Vagina (tissue), 2 donors: ENCODE measurements at regions not wholly inside any gene's neighbourhood (a gene's known extent, or its start where the extent isn't known, plus 50 kb on each side); places are given as distances from the start of the nearest gene placed in this dataset.

Experiments
- DNase-seq, 2 donors: peaks; one replicate each; pipeline ENCODE4 v3.0.0-alpha.2; 2017; ENCODE audit errors: extremely low spot score in 2 of 2
- H3K27ac ChIP-seq: fragments of 200-600 bp; sonication (generic); one replicate; pipeline ENCODE4 v1.5.1; 2019
- H3K27me3 ChIP-seq: fragments of 200-600 bp; sonication (generic); one replicate; pipeline ENCODE4 v1.5.1; 2019
- H3K36me3 ChIP-seq, 2 donors: fragments of 200-600 bp; sonication (generic); one replicate each; pipeline ENCODE4 v1.5.1; 2017 to 2019
- H3K4me1 ChIP-seq: fragments of 200-600 bp; sonication (generic); one replicate; pipeline ENCODE4 v1.5.1; 2019
- H3K4me3 ChIP-seq, 2 donors: fragments of 200-600 bp; sonication (generic); 1 replicate in 1 of 2; 2 replicates in 1 of 2; pipeline ENCODE4 v1.5.1; 2016 to 2019
- H3K9me3 ChIP-seq: fragments of 200-600 bp; sonication (generic); one replicate; pipeline ENCODE4 v1.5.1; 2019
- POLR2A ChIP-seq, 2 donors: fragments of 450-650 bp; IDR thresholded peaks; one replicate each; pipeline ENCODE4 v1.6.1; 2017; ENCODE audit warnings: antibody characterized with exemption in 2 of 2, mild to moderate bottlenecking in 2 of 2, moderate library complexity in 2 of 2
- POLR2AphosphoS5 ChIP-seq, 2 donors: sonication (generic); formaldehyde crosslinking; IDR thresholded peaks; one replicate each; pipeline ENCODE4 v1.9.0; 2017; ENCODE audit warnings: antibody characterized with exemption in 2 of 2, mild to moderate bottlenecking in 2 of 2, low read depth in 1 of 2; ENCODE audit not compliant: insufficient read depth in 1 of 2
- intact Hi-C: fragments of 100-400 bp; cut with DNase I; formaldehyde crosslinking; loops from one replicate; pipeline ENCODE4 v1.15.1; 2023
- TF ChIP-seq, protein P1 (sequence below), 3 experiments: fragments of 450-650 bp in 2 of 3; fragments of 200-600 bp in 1 of 3; sonication (generic) in 1 of 3; IDR thresholded peaks; one replicate each; pipeline ENCODE4 v1.5.1; 2017 to 2019; ENCODE audit warnings: antibody characterized with exemption in 3 of 3, mild to moderate bottlenecking in 2 of 3, moderate library complexity in 2 of 3

DNA sequence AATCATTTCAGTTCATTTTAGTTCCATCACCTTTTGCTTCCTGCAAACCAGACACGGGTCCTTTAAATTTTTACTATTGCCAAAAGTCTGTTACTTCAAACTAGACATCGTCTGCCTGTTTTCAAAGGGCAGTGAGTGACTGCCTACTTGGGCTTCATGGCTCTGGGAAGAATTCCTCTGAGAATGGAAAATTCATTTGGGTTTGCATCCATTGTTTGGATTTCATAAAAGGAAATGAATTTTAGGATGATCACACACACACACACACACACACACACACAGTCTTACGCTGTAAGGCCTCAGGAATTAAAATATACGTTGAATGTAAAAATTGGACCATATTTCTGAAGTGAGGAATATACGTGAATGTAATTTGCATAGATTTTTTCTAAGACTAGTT is 1584.3 kb upstream of the ACVR2A start:
- DNase-seq, result no peak
- TF ChIP-seq POLR2A (IDR thresholded peaks at IDR 0.05), result no peak
- no peak for TF ChIP-seq POLR2AphosphoS5 (IDR thresholded peaks at IDR 0.05; ENCODE audit: insufficient read depth in 1 of 2, low read depth in 1 of 2)
- TF ChIP-seq, protein P1, sequence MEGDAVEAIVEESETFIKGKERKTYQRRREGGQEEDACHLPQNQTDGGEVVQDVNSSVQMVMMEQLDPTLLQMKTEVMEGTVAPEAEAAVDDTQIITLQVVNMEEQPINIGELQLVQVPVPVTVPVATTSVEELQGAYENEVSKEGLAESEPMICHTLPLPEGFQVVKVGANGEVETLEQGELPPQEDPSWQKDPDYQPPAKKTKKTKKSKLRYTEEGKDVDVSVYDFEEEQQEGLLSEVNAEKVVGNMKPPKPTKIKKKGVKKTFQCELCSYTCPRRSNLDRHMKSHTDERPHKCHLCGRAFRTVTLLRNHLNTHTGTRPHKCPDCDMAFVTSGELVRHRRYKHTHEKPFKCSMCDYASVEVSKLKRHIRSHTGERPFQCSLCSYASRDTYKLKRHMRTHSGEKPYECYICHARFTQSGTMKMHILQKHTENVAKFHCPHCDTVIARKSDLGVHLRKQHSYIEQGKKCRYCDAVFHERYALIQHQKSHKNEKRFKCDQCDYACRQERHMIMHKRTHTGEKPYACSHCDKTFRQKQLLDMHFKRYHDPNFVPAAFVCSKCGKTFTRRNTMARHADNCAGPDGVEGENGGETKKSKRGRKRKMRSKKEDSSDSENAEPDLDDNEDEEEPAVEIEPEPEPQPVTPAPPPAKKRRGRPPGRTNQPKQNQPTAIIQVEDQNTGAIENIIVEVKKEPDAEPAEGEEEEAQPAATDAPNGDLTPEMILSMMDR (IDR thresholded peaks at IDR 0.05), result no peak
- H3K27ac ChIP-seq, result no peak overlapping the region
- H3K36me3 ChIP-seq, result no peaks in the 10 kb centered on the region
- H3K4me3 ChIP-seq, result no peak overlapping the region
- H3K9me3 ChIP-seq, result no peaks in the 10 kb centered on the region
- no peaks in the 10 kb centered on the region for H3K27me3 ChIP-seq
- intact Hi-C loops, result no loop called here
- no peaks in the 10 kb centered on the region for H3K4me1 ChIP-seq

DNA sequence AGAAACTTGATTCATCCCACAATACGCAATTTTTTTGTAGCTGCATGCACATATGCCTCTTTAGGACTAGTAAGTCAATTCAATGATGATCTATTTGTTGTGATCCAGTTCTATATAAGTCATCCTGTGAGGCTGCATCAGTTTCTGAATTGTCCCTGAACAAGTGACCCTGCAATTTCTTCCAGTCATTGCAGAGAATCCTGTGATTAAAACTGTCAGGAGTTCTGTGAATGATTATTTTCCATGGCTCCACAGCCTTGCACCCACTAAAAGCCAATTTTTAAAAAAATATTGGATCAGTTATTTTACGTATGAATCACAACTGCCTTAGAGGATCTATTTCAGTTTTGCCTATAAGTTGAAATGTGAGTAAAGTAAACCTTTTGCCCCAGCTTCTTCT is 1585.0 kb upstream of the ACVR2A start:
- Histone ChIP-seq H3K4me1 (no peaks in the 10 kb centered on the region), H3K4me3 (no peak overlapping the region), H3K9me3 (no peaks in the 10 kb centered on the region), H3K27me3 (no peaks in the 10 kb centered on the region), H3K36me3 (no peaks in the 10 kb centered on the region), H3K27ac (no peak overlapping the region)
- no peak for DNase-seq
- TF ChIP-seq POLR2AphosphoS5 (IDR thresholded peaks at IDR 0.05; ENCODE audit: insufficient read depth in 1 of 2, low read depth in 1 of 2) (no peak), POLR2A (IDR thresholded peaks at IDR 0.05) (no peak)
- TF ChIP-seq, protein P1 (IDR thresholded peaks at IDR 0.05), result no peak
- intact Hi-C loops, result no loop called here

DNA sequence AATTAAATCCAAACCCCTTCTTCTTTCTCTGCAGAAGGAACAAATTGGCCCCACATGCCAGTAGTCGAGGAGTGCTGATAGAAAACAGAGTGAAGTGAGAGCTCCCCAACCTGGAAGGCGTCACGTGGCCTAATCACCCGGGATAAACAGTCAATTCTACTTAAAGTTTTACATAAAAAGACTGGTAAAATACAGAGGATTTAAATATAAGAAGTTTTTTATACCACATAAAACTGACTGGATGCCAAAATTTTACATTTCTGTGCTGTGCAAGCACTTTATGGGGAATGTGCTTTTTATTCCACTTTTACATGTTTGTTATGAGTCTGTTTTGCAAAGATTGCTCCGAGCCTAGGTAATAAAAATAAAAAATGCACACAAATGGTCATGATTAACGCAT is 1586.8 kb upstream of the ACVR2A start:
- no peaks in the 10 kb centered on the region for H3K36me3 ChIP-seq
- no peaks in the 10 kb centered on the region for H3K4me1 ChIP-seq
- DNase-seq, result no peak
- H3K4me3 ChIP-seq, result no peak overlapping the region
- no peak overlapping the region for H3K27ac ChIP-seq
- H3K9me3 ChIP-seq, result no peaks in the 10 kb centered on the region
- intact Hi-C loops, result no loop called here
- no peak for TF ChIP-seq POLR2A (IDR thresholded peaks at IDR 0.05)
- TF ChIP-seq POLR2AphosphoS5 (IDR thresholded peaks at IDR 0.05; ENCODE audit: insufficient read depth in 1 of 2, low read depth in 1 of 2), result no peak
- TF ChIP-seq, protein P1 (IDR thresholded peaks at IDR 0.05), result no peak
- H3K27me3 ChIP-seq, result no peaks in the 10 kb centered on the region

DNA sequence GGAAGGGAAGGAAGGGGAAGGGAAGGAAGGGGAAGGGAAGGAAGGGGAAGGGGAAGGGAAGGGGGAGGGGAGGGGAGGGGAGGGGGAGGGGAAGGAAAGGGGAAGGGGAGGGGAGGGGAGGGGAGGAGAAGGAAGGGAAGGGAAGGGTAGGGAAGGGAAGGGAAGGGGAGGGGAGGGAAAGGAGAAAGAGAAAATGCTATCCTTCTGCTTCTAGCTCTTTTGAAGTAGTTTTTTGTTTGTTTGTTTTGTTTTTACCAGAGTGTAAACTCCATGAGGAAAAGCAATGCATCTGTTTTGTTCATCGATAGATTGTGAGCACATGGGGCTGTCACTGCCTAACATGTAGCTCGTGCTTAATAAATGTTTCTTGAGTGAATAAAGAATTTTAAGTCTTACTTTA is 1592.7 kb upstream of the ACVR2A start:
- H3K27me3 ChIP-seq, result no peaks in the 10 kb centered on the region
- intact Hi-C loops, result no loop called here
- H3K4me1 ChIP-seq, result no peaks in the 10 kb centered on the region
- H3K9me3 ChIP-seq, result no peaks in the 10 kb centered on the region
- no peak overlapping the region for H3K4me3 ChIP-seq
- TF ChIP-seq POLR2A (IDR thresholded peaks at IDR 0.05) (no peak), POLR2AphosphoS5 (IDR thresholded peaks at IDR 0.05; ENCODE audit: insufficient read depth in 1 of 2, low read depth in 1 of 2) (no peak)
- TF ChIP-seq, protein P1 (IDR thresholded peaks at IDR 0.05), result no peak
- no peak for DNase-seq
- H3K27ac ChIP-seq, result no peak overlapping the region
- H3K36me3 ChIP-seq, result no peaks in the 10 kb centered on the region

DNA sequence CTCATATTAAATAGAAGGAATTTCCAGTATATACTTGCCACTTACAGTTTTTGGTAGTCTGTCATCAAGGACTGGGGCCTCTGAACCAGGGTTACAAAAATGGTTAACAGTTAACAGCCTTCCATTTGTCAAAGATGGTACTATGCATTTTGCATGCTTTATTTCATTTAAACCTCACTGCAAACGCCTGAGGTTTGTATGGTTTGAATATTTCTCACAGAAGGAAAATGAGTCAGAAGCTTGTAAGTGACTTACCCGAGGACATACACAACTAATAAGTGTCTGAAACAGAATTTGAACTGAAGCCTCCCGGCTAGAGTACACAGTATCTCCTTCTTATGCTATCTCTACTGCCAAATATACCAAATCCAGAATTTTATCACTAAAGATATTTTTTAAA is 1593.5 kb upstream of the ACVR2A start:
- intact Hi-C loops, result no loop called here
- TF ChIP-seq POLR2A (IDR thresholded peaks at IDR 0.05) (no peak), POLR2AphosphoS5 (IDR thresholded peaks at IDR 0.05; ENCODE audit: insufficient read depth in 1 of 2, low read depth in 1 of 2) (no peak)
- TF ChIP-seq, protein P1 (IDR thresholded peaks at IDR 0.05), result no peak
- no peaks in the 10 kb centered on the region for H3K36me3 ChIP-seq

More for the DNA sequence above, 1593.5 kb upstream of the ACVR2A start:
- Histone ChIP-seq H3K4me3 (no peak overlapping the region), H3K27ac (no peak overlapping the region), H3K27me3 (no peaks in the 10 kb centered on the region), H3K4me1 (no peaks in the 10 kb centered on the region), H3K9me3 (no peaks in the 10 kb centered on the region)
- no peak for DNase-seq
